GM15510 (cell line): ENCODE measurements at regions not wholly inside any gene's neighbourhood (a gene's known extent, or its start where the extent isn't known, plus 50 kb on each side); places are given as distances from the start of the nearest gene placed in this dataset.

Source experiments
- POLR2A ChIP-seq: IDR thresholded peaks from 3 replicates; pipeline ENCODE4 v1.6.1; 2011; ENCODE audit warnings: borderline replicate concordance; ENCODE audit not compliant: insufficient read length; ENCODE audit errors: extremely low read depth

DNA sequence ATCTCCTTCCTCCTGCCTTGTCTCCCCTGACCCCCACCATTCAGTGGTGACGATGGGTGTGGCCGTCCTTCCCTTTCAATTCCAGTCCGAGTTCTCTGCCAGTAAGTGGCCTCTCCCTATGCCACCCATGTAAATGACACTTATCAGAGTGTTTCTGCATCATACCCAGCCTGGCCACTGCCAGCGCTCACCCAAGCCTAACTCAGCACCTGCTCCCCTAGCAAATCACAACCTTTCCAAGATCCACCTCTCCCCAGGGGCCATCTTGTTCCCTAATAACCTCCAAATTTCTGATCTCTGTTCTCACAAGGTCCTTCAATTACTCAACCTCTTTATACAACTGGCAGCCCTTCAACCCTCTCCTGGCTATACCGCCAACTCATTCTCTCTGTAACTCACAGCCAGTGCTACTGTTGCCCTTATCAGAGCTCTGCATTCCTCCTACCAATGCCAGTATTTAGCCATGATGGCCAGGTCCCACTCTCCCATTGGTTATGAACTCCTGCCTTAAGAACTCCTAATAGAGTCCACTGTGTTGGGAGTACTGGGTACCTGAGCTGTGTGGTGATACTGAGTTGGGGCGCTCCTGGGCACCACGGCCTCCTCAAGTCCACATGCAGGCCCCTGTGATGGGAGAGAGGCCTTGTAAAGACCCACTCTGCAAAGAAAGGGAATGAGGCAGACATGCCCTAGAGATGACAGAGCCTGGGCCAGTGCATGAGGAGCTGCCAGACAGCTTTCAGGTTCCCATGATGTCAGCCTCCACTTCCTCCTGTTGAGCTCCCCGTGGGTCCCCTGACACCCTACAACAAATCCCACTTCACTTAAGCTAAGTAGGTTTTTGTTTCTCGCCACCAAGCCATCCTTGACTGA, 187.4 kb upstream of the RREB1 start:
- TF ChIP-seq POLR2A, result no peak

DNA sequence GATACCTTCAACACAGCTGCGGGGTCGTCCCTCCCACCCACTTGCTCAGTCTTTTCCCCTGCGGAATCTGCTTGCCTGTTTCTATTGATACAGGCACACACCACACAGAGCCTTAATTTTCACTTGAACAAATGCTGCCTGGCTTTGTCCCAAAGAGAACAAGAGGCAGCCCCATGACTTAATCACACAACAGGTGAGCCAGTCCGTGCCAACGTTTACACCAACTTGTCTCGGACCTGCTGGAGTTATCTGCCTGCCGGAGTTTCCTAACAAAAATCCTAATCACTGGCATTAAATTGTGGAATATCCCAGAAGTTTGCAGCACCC, 186.8 kb upstream of the RREB1 start:
- no peak for TF ChIP-seq POLR2A

GRCh38 chr6:6922166-6922565, 185.6 kb upstream of the RREB1 start:
- no peak for TF ChIP-seq POLR2A

- TF ChIP-seq POLR2A, result no peak
Measured at GRCh38 chr6:6923605-6924004, 184.2 kb upstream of the RREB1 start.

DNA sequence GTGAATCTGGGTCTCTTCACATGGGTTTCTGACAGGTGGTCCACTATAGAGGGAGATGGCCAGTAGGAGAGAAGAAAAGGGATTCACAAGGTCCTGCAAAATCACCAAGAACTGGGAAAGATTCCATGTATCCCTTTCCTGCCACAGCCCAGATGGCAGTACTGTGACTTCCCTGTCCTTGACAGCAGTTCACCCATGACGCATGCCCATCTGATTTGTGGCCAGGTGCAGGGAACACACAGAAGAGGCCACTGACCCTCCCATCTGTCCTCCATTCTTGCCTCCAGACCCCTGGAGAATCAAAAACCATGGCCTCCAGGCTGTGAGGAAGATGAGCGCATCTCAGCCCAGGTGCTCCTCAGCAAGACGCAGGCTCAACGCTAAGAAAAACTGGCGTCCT, 183.1 kb upstream of the RREB1 start:
- no peak for TF ChIP-seq POLR2A

DNA sequence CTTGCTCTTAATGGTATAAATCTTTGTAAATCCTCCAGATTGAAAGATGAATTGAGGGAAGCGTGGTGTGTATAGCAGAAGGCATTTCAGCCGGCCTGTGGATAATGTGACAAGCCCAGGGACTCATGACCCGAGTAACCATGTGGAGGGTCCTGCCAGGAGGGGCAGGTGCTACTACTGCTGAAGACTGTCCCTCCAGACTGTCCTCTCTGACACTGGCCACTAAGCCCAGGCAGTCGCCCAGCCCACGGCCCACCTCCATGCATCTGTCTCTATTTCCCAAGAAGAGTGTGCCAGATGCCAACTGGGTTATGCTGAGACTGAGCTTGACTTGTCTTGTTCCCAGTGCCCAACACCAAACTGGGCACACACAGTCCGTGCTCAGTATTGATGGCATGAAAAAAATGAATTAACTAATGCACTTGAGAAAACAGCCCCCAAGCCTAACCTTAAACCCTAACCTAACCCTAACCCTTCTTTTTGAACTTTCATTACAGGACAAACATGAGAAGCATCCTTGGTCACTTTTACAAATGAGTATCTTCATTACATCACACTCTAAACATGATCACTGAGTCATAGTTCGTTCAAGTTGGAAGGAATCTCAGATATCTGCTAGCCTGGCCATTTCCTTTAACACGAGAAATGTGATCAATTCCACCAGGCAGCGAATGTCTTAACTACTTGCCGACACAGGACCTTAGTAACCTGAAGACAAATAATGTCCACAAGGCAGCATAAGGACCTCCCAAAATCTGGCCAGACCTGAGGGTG, 182.2 kb upstream of the RREB1 start:
- no peak for TF ChIP-seq POLR2A

DNA sequence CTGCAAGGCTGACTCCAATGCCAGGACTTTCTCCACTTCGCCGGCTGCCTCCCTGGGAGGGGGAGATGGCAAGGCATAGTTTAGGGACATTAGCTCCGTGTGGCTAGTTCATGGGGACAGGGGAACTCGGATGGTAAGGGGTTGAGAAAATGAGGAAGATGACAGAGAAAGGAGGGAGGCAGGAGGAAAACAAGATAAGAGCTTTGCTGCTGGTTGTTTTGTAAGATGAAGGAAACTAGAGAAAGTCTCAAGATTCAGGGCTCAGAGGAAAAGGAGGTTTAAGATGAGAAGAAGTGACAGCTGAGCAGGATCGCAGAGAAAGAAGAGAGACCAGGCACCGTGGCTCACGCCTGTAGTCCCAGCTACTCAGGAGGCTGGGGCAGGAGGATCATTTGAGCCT, 180.9 kb upstream of the RREB1 start:
- TF ChIP-seq POLR2A, result no peak

GRCh38 chr6:6927521-6928361, 180.0 kb upstream of the RREB1 start:
- TF ChIP-seq POLR2A, result no peak

DNA sequence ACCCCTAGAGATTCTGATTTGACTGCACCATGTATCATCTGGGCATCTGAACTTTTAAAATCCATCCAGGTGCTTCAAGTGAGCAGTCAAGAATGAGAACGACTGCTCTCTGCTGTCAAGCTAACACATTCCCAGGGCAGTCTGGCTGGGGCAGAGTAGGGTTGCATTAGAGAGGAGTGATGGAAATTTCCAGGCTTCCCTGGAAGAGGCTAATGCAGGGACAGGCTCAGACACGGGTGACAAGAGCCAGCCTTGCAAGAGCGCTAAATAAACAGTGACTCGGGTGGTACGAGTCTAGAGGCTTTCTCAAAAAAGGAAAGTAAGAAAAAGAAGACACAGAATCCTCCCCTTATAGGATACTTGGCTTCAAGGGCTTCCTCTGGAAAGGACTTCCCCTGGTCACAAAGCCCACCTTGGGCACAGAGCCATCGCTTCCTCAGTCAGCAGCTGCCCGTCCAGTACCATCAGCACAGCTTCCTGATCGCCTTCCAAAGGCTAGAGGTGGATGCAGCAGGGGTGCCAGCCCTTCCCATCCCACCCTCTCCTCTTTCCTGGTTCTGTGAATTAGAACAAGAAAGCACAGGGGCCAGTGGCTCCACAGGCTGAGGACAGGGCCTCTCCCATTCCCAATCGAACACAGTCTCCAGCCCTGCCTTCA, 177.4 kb upstream of the RREB1 start:
- no peak for TF ChIP-seq POLR2A

DNA sequence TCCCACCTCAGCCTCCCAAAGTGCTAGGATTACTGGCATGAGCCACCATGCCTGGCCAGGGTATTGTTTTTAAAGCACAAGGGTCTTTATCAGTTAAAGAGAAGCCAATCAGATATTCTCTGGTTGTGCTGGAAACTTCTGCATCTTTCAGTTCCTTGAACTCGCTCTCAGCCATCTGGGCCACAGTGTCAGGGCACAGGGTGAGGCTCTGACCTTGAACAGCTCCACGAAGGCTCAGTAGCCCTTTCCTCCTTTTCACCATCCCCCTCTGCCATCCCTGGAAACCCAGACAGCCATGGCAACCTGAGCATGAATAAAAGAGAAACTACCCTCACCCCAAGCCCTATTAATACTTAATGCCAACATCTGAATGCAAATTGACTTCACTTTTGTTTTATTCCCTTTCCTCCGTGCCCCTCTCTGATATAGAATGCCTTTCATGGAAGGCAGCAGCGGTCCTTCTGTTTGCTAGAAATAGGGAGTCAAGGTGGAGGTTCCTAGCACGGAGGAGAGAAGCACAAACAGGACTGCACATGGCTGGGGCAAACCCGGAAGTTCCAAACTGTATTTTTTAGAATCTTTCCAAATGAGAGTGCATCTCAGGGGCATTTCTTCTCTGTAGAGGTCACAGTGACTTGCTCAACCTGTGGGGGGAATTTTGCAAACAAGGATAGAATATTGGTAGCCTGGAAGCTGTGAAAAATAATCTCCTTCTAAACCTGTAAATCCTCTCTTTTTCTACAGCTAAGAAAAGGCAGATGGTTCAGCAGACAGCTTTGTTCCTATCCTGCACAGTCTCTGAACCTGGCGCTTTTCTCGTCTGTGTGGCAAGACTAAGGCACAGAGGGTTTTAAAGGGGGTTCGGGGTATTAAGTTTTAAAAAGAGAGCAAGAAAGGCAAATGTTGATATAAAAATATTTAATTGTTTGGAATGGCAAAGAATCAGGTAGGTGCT, 176.4 kb upstream of the RREB1 start:
- no peak for TF ChIP-seq POLR2A

- TF ChIP-seq POLR2A, result no peak
Measured at GRCh38 chr6:6932341-6932740, 175.4 kb upstream of the RREB1 start.

DNA sequence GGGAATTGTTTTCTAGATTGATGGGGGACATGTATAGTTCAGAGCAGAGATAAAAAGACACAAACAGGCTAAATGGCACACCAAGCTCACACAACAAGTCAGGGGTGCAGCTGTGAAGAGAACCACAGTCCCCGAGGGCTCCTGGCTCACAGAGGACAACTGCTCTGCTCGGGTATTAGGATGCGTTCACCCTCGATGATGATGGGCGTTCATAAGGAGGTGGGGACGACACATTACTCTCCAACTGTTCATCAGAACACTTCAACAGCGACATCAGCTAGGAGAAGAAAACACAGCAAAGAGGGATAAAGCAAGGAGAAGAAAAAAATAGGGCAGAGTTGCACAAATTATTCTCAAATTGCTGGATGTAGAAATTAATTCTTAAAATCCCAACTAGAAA, 174.8 kb upstream of the RREB1 start:
- no peak for TF ChIP-seq POLR2A
